ENCODE measurements at regions not wholly inside any gene's neighbourhood (a gene's known extent, or its start where the extent isn't known, plus 50 kb on each side); places are given as distances from the start of the nearest gene placed in this dataset.

DNA sequence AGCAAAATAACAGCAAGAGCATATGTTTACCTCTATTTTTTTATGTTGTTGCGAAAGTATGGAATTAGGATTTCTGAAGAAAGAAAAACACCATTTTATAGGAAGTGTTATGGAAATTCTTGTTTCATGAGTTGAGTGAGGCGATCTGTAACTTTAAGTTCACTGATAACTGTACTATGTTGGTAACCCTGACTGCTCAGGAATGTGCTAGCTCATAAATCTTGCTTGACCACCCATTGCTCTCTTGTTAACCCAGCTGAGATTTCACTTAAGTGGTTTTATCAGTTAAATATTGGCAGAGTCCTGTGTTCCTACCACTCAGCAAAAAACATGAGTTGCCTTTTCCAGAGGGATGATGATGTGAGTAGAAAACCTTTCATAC lies 91.1 kb upstream of the STARD4 start:
- TF ChIP-seq, protein P1, sequence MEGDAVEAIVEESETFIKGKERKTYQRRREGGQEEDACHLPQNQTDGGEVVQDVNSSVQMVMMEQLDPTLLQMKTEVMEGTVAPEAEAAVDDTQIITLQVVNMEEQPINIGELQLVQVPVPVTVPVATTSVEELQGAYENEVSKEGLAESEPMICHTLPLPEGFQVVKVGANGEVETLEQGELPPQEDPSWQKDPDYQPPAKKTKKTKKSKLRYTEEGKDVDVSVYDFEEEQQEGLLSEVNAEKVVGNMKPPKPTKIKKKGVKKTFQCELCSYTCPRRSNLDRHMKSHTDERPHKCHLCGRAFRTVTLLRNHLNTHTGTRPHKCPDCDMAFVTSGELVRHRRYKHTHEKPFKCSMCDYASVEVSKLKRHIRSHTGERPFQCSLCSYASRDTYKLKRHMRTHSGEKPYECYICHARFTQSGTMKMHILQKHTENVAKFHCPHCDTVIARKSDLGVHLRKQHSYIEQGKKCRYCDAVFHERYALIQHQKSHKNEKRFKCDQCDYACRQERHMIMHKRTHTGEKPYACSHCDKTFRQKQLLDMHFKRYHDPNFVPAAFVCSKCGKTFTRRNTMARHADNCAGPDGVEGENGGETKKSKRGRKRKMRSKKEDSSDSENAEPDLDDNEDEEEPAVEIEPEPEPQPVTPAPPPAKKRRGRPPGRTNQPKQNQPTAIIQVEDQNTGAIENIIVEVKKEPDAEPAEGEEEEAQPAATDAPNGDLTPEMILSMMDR (IDR thresholded peaks at IDR 0.05; ENCODE audit: poor library complexity) = no peak
- no peak for TF ChIP-seq EZH2 (IDR thresholded peaks at IDR 0.05; ENCODE audit: borderline replicate concordance)
- no peak for TF ChIP-seq EZH2phosphoT487 (IDR thresholded peaks at IDR 0.05; ENCODE audit: low read depth, severe bottlenecking, unreplicated experiment)

Data from hepatocyte (in vitro differentiated cells).